BJ (cell line): ENCODE measurements at regions not wholly inside any gene's neighbourhood (a gene's known extent, or its start where the extent isn't known, plus 50 kb on each side); places are given as distances from the start of the nearest gene placed in this dataset.

Experiments used
- CTCF ChIA-PET: fragments of 350-600 bp; formaldehyde crosslinking; extraction: SDS; loops from one replicate; lab custom pipeline; 2021; ENCODE audit warnings: antibody characterized with exemption, inconsistent platforms; lab: Yijun Ruan, JAX
- POLR2A ChIA-PET: fragments of 300-600 bp; sonication (Branson Sonifier 250); formaldehyde crosslinking; extraction: SDS; loops from one replicate; lab custom pipeline; 2021; ENCODE audit warnings: antibody characterized with exemption; lab: Charles Lee
- DNase-seq: peaks from one replicate; pipeline ENCODE4 v3.0.0-alpha.2; 2011; ENCODE audit warnings: low read depth
- H3K27me3 ChIP-seq: 2 replicates; pipeline ENCODE4 v1.6.0; 2011; ENCODE audit warnings: low read length; ENCODE audit not compliant: control insufficient read depth, insufficient read depth
- H3K36me3 ChIP-seq: 2 replicates; pipeline ENCODE4 v1.5.1; 2011; ENCODE audit warnings: low read length; ENCODE audit not compliant: control insufficient read depth, insufficient read depth
- H3K4me3 ChIP-seq: 2 replicates; pipeline ENCODE4 v1.5.1; 2011; ENCODE audit warnings: low read depth, mild to moderate bottlenecking, control low read depth, low read length
- CTCF ChIP-seq: IDR thresholded peaks from 2 replicates; pipeline ENCODE4 v1.5.1; 2011; ENCODE audit warnings: low read depth, mild to moderate bottlenecking, control low read depth, inconsistent platforms, low read length, moderate library complexity; ENCODE audit not compliant: insufficient read depth

DNA sequence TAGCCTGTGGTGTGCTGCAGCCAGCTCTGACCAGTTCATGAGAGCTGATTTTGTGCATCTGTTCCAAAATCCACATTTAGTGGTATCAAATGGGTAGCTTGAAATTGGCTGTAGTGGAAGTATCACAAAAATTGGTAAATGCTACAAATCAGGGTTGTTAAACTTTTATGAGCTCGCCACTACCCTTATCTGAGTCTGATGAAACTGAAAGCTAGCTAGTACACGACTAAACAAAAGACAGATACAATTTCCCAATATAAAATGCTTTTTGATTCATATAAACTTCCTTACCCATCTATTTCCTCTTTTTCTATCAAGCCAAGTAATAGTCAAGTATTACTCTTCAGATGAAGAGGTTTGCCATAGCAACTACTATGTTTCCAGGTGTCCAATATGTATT lies 392.0 kb downstream of the TMEM161B start:
- no peak for TF ChIP-seq CTCF
- H3K4me3 ChIP-seq: no peak overlapping the region
- ChIA-PET POLR2A (no interaction called here), CTCF (no interaction called here)
- no peaks in the 10 kb centered on the region for H3K27me3 ChIP-seq
- no peaks in the 10 kb centered on the region for H3K36me3 ChIP-seq
- DNase-seq: no peak

DNA sequence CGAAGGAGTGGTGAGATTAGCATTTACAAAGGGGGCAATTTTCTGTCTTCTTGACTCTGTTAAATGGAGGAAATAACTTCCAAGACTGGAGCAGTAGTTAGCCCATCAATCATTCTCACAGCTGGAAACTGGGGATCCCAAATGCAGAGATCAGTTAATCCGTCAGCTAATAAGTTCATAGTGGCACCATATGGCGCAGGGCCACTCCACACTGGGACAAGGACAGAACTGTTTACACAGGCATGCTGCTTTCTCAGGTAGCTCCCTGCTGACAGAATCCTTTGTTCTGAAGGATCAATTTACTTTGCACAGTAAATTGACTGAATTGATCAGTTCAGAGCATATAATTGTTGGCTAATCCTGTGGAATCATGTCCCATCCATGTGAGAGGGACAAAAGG lies 395.7 kb downstream of the TMEM161B start:
- Histone ChIP-seq H3K36me3 (no peaks in the 10 kb centered on the region), H3K4me3 (no peak overlapping the region), H3K27me3 (no peaks in the 10 kb centered on the region)
- ChIA-PET POLR2A (no interaction called here), CTCF (no interaction called here)
- TF ChIP-seq CTCF: no peak
- DNase-seq: no peak

- H3K27me3 ChIP-seq: no peaks in the 10 kb centered on the region
- no peak for DNase-seq
- ChIA-PET POLR2A (no interaction called here), CTCF (no interaction called here)
- H3K36me3 ChIP-seq: no peaks in the 10 kb centered on the region
- H3K4me3 ChIP-seq: no peak overlapping the region
- no peak for TF ChIP-seq CTCF
Measured at GRCh38 chr5:87868792-87869191, 399.9 kb downstream of the TMEM161B start.

DNA sequence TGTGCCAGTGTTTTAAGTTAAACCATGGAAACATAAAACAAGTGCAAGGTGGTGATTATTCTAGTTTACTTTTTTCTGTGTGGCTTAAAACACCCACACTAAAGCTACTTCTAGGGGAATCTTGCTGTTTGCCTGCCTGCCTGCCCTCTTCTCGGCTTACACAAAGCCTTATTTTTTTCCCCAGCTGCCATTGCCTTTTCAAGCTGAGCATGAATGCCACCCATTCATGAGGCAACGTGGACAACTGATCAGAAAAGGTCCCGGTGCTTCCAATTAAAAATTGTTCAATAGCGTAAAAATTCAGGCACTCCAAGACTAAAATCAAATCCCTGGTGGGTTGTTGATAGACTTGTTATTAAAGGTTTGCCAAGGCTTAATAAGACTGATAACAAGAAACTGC lies 401.4 kb downstream of the TMEM161B start:
- ChIA-PET POLR2A (no interaction called here), CTCF (no interaction called here)
- no peaks in the 10 kb centered on the region for H3K36me3 ChIP-seq
- H3K27me3 ChIP-seq: no peaks in the 10 kb centered on the region
- no peak overlapping the region for H3K4me3 ChIP-seq
- no peak for TF ChIP-seq CTCF
- no peak for DNase-seq

- no peak for TF ChIP-seq CTCF
- DNase-seq: no peak
- H3K36me3 ChIP-seq: no peaks in the 10 kb centered on the region
- POLR2A ChIA-PET: no interaction called here
- H3K27me3 ChIP-seq: no peaks in the 10 kb centered on the region
- CTCF ChIA-PET: no interaction called here
- no peak overlapping the region for H3K4me3 ChIP-seq
Measured at GRCh38 chr5:87853541-87853940, 415.1 kb downstream of the TMEM161B start.

DNA sequence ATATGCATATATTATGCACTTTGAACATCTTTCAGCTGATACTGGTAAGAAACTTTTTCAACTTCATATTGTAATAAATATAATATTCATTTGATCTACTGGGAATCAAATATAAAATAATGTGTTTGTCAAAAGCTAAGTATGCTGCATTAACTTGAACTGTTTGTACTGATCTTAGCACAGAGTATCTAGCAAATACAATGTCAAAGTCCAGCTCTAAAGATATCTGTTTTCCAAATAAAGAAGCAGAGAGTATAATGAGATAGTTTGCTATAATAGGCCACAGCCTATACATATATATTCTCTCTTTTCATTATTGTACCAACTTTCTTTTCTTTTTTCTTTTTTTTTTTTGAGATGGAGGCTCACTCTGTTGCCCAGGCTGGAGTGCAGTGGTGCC lies 417.0 kb downstream of the TMEM161B start:
- Histone ChIP-seq H3K27me3 (no peaks in the 10 kb centered on the region), H3K4me3 (no peak overlapping the region), H3K36me3 (no peaks in the 10 kb centered on the region)
- no peak for DNase-seq
- POLR2A ChIA-PET: no interaction called here
- TF ChIP-seq CTCF: no peak
- CTCF ChIA-PET: no interaction called here
